RWPE2 (cell line): ENCODE measurements at regions not wholly inside any gene's neighbourhood (a gene's known extent, or its start where the extent isn't known, plus 50 kb on each side); places are given as distances from the start of the nearest gene placed in this dataset.
A peak's percentile ranks its signal among the peaks of the same experiment; 100 is the strongest.

ENCODE experiments used
- ATAC-seq: fragments of 200-7000 bp; cut with Tn5 transposase; 3 replicates; pipeline ENCODE4 v1.9.1; 2021; ENCODE audit warnings: low read depth
- DNase-seq: peaks from one replicate; pipeline ENCODE4 v3.0.0-alpha.2; 2020; ENCODE audit warnings: low spot score
- H3K27ac ChIP-seq: fragments of 450-650 bp; 2 replicates; pipeline ENCODE4 v1.5.1; 2017; ENCODE audit warnings: mild to moderate bottlenecking; ENCODE audit not compliant: poor library complexity, severe bottlenecking
- H3K27me3 ChIP-seq: fragments of 250-450 bp; sonication (Bioruptor Pico); 2 replicates; pipeline ENCODE4 v1.5.1; 2021; ENCODE audit warnings: mild to moderate bottlenecking, moderate library complexity; ENCODE audit not compliant: insufficient read depth, poor library complexity, severe bottlenecking
- H3K36me3 ChIP-seq: fragments of 250-450 bp; sonication (Bioruptor Pico); 2 replicates; pipeline ENCODE4 v1.5.1; 2020; ENCODE audit warnings: low read depth, mild to moderate bottlenecking, moderate library complexity
- H3K4me1 ChIP-seq: fragments of 250-450 bp; sonication (Bioruptor Pico); 2 replicates; pipeline ENCODE4 v1.5.1; 2021; ENCODE audit warnings: mild to moderate bottlenecking, moderate library complexity; ENCODE audit not compliant: insufficient read depth, poor library complexity, severe bottlenecking
- H3K4me3 ChIP-seq: fragments of 250-450 bp; sonication (Bioruptor Pico); 2 replicates; pipeline ENCODE4 v1.5.1; 2021; ENCODE audit warnings: mild to moderate bottlenecking, moderate library complexity; ENCODE audit not compliant: severe bottlenecking
- H3K9me3 ChIP-seq: fragments of 250-450 bp; sonication (Bioruptor Pico); 2 replicates; pipeline ENCODE4 v1.5.1; 2021; ENCODE audit warnings: mild to moderate bottlenecking, moderate library complexity; ENCODE audit not compliant: severe bottlenecking
- TF ChIP-seq, protein P1 (sequence below): fragments of 450-650 bp; IDR thresholded peaks from one replicate; pipeline ENCODE4 v1.5.1; 2017; ENCODE audit warnings: mild to moderate bottlenecking, moderate library complexity; ENCODE audit not compliant: poor library complexity, severe bottlenecking

DNA sequence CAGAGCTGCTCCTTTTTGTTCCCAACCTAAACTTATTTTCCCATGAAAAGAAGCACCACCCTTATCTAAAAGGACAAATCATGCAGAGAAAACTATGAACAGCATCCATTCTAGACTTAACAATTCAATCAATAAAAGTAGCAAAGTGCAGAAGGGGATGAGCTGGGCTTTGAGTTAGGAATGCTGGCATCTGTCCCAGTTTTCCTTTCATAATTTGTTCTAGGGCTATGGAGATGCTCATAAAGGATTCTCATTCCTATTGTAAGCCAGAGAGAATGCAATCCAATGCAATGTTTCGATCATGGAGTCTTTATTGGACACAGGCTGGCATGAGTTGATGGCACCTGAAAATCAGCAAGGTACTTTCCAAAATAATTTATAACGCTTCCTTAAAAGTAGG, 330.6 kb downstream of the VPS13C start:
- DNase-seq: no peak
- Histone ChIP-seq H3K27me3 (no peaks in the 10 kb centered on the region), H3K36me3 (no peaks in the 10 kb centered on the region), H3K9me3 (no peaks in the 10 kb centered on the region), H3K4me1 (no peaks in the 10 kb centered on the region), H3K4me3 (no peak overlapping the region), H3K27ac (no peak overlapping the region)
- ATAC-seq: no peak
- TF ChIP-seq, protein P1, sequence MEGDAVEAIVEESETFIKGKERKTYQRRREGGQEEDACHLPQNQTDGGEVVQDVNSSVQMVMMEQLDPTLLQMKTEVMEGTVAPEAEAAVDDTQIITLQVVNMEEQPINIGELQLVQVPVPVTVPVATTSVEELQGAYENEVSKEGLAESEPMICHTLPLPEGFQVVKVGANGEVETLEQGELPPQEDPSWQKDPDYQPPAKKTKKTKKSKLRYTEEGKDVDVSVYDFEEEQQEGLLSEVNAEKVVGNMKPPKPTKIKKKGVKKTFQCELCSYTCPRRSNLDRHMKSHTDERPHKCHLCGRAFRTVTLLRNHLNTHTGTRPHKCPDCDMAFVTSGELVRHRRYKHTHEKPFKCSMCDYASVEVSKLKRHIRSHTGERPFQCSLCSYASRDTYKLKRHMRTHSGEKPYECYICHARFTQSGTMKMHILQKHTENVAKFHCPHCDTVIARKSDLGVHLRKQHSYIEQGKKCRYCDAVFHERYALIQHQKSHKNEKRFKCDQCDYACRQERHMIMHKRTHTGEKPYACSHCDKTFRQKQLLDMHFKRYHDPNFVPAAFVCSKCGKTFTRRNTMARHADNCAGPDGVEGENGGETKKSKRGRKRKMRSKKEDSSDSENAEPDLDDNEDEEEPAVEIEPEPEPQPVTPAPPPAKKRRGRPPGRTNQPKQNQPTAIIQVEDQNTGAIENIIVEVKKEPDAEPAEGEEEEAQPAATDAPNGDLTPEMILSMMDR: no peak

DNA sequence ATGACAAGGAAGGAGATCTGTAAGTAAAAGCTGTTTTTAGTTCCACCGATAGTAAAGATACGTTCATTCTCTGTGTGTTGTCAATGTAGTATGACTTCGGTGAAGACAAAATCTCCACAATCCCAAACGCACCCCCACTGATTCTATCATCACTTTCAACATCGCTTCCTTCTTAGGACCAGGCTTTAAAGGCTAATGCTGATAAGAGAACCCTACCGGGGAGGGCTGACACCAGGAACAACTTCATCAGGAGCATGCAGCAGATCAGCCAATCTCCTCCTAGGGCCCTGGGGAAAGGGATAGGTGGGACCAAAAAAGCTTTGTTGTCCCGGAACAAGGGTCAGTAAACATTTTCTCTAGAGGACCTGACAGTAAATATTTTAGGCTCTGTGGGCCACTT, 334.1 kb downstream of the VPS13C start:
- no peaks in the 10 kb centered on the region for H3K36me3 ChIP-seq
- no peaks in the 10 kb centered on the region for H3K4me1 ChIP-seq
- TF ChIP-seq, protein P1: no peak
- no peak overlapping the region for H3K27ac ChIP-seq
- ATAC-seq: no peak
- no peak overlapping the region for H3K4me3 ChIP-seq
- DNase-seq: no peak
- no peaks in the 10 kb centered on the region for H3K9me3 ChIP-seq
- peaks cover 2% of the 10 kb centered on the region for H3K27me3 ChIP-seq

DNA sequence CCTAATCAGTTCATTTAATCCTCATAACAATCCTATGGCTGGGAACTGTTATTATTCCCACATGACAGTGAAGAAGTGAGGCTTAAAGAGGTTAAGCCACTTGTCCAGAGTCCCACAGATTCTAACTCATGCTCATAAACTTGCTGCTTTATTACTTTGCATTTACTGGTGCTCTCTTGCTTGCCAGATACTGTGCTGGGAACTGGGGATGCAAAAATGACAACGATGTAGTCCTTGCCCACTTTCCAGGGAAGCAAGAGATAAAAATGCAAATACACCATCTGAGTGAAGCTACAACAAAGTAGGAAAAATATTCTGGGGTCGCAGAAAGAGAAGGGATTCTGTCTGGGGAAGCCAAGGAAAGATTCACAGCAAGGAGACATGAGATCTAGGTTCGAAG, 335.0 kb downstream of the VPS13C start:
- TF ChIP-seq, protein P1: no peak
- no peaks in the 10 kb centered on the region for H3K9me3 ChIP-seq
- H3K36me3 ChIP-seq: no peaks in the 10 kb centered on the region
- H3K4me3 ChIP-seq: no peak overlapping the region
- no peak overlapping the region for H3K27ac ChIP-seq
- no peaks in the 10 kb centered on the region for H3K4me1 ChIP-seq
- DNase-seq: no peak
- peaks cover 2% of the 10 kb centered on the region for H3K27me3 ChIP-seq
- no peak for ATAC-seq

DNA sequence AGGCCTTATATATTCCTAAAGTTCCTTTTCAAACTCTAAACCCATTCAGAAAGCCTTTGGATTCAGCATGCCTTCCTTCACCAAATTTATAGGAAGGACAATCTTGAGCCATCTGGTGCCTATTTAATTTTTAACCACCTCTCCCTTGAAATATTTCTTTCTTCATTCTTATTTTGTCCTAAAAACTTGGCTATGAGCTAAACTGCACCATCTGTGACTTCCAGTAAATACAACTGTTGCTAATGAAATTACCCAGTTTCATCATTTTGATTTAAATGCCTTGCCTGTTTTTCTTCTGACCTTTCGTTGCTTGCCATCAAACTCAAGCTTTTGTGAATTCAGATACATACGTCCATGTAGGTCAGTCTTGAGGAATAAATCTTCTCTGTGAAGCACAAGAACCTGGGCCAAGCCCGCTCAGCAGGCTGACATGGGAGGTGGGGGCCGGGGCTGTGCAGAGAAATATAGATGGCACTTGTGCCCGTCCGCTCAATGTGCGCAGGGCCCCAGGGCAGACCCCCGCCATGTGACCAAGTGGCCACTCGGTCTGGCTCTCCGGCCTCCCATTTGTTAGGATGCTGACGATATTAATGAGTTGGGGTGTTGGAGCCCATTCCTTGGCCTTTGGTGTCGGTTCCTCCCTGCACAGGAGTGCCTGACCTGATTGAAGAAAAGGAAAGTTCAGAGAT, 335.9 kb downstream of the VPS13C start:
- Histone ChIP-seq H3K9me3 (no peaks in the 10 kb centered on the region), H3K27me3 (peaks cover 2% of the 10 kb centered on the region), H3K36me3 (no peaks in the 10 kb centered on the region), H3K27ac (no peak overlapping the region), H3K4me1 (no peaks in the 10 kb centered on the region), H3K4me3 (no peak overlapping the region)
- DNase-seq (peak; percentile 69), ATAC-seq (no peak)
- TF ChIP-seq, protein P1: no peak

DNA sequence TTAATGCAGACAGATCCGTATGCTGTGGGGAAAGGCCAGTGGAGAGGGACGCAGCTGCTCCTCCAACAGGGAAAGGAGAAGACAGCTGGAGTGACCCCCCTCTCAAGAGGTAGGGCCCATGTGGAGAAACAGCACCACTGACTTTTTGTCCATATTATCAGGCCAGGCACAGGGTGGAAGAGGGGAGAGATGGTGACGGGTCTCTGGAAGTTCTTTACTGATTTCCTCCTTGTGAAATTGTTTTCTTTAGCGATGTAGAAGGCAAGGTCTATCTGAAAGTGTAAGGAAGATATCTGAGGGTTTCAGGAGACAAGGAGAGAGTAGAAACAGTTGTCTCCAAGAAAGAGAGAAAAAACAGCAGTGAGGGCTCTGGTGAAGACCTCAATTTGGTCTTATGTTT, 338.8 kb downstream of the VPS13C start:
- DNase-seq: no peak
- peaks cover 2% of the 10 kb centered on the region for H3K27me3 ChIP-seq
- H3K4me3 ChIP-seq: no peak overlapping the region
- no peak for ATAC-seq
- no peaks in the 10 kb centered on the region for H3K36me3 ChIP-seq
- no peaks in the 10 kb centered on the region for H3K9me3 ChIP-seq
- no peaks in the 10 kb centered on the region for H3K4me1 ChIP-seq
- no peak overlapping the region for H3K27ac ChIP-seq
- TF ChIP-seq, protein P1: no peak
